HG03565 (cell line): ENCODE measurements at regions not wholly inside any gene's neighbourhood (a gene's known extent, or its start where the extent isn't known, plus 50 kb on each side); places are given as distances from the start of the nearest gene placed in this dataset.

ENCODE experiments used
- ATAC-seq: cut with Tn5 transposase; IDR thresholded peaks from one replicate; pipeline ENCODE4 v1.9.1; 2021; ENCODE audit warnings: mild to moderate bottlenecking, moderate library complexity; ENCODE audit not compliant: unreplicated experiment

DNA sequence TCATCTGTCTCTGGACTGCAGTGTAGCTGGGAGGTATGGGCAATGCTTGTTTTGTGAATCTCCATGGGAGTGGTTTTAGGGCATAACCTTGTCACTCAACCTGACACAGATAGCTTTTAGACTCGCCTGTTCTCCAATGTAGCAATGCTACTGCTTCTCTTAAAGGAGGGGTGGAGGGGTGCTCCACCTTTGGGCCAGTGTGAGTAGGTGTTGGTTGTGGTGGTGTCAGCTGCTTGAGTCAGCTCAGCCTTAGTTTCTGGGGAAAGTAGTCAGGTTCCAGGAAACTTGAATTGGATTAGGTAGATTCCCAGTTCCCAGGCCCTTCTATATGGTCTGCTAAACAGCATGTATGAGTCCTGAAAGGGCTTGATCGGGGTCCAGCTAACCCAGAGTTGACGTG lies 91.1 kb upstream of the PLPPR1 start:
- ATAC-seq: no peak

DNA sequence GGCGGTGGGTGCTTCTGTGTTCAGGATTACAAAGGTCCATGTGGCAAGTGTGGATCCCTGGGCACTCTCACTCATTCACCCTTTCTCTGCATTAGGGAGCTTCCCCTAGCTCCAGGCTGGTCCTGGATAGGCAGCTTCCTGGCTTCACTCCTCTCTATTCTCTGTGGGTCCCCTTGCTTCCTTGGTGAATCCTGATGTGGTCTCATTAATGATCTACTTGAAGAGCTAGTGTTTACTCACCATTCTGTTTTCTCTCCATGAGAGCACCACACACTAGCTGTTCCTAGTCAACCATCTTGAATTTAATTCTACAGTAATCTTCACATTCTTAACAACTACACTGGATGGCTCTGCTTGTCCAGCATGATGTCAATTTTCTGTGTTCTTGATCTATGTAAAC lies 90.0 kb upstream of the PLPPR1 start:
- ATAC-seq: no peak

DNA sequence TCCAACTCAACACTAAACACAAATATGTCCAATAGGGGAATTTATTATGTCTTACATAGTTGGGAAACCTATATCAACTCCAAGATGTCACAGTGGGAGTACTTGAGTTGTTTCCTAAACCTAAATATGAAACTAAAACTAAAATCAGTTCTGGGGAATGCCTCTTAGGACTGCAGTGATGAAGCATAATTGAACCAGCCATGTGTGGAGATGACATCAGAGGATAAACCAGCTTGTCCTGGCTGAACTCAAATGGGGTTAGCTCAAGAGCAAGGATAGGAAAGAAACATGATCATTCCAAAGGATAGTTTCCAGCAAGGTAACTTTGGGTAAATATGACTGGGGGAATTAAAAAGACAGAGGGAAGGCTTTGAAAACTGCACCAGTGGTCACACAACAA lies 88.9 kb upstream of the PLPPR1 start:
- no peak for ATAC-seq

DNA sequence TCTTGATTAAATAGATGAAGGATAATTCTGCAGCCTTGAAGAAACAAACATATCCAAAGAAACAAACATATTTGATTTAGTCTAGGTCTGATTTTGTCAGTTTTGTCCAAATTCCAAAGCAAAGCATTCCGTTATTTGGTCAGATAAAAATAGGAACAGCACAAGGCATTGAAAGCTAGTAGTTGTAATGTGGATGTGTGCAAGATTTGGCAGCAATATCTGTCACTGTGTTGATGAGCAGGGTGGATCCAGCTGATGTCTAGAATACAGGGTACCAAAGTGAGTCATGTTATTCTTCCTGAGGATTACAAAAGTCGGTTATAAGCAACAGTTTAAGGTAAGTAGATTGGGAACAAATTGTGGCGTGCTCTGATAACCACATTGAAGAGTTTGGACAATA lies 69.3 kb upstream of the PLPPR1 start:
- ATAC-seq: no peak
